ENCODE measurements at regions not wholly inside any gene's neighbourhood (a gene's known extent, or its start where the extent isn't known, plus 50 kb on each side); places are given as distances from the start of the nearest gene placed in this dataset.

GRCh38 chr18:6650127-6650507 lies 79.4 kb upstream of the ARHGAP28 start:
- DNase-seq (ENCODE audit: low read depth), result peak; percentile 27
- no peak overlapping the region for H3K4me3 ChIP-seq (ENCODE audit: low read depth, low read length)
- TF ChIP-seq CTCF (IDR thresholded peaks at IDR 0.05; ENCODE audit: control insufficient read depth, extremely low read depth, insufficient read depth), result no peak

- no peak for TF ChIP-seq CTCF (IDR thresholded peaks at IDR 0.05; ENCODE audit: control insufficient read depth, extremely low read depth, insufficient read depth)
- no peak for DNase-seq (ENCODE audit: low read depth)
- no peak overlapping the region for H3K4me3 ChIP-seq (ENCODE audit: low read depth, low read length)
Measured at GRCh38 chr18:6650747-6651146, 78.8 kb upstream of the ARHGAP28 start.

GRCh38 chr18:6652098-6652497 lies 77.4 kb upstream of the ARHGAP28 start:
- no peak overlapping the region for H3K4me3 ChIP-seq (ENCODE audit: low read depth, low read length)
- no peak for TF ChIP-seq CTCF (IDR thresholded peaks at IDR 0.05; ENCODE audit: control insufficient read depth, extremely low read depth, insufficient read depth)
- DNase-seq (ENCODE audit: low read depth), result peak; percentile 1

- H3K4me3 ChIP-seq (ENCODE audit: low read depth, low read length), result no peak overlapping the region
- DNase-seq (ENCODE audit: low read depth), result no peak
- no peak for TF ChIP-seq CTCF (IDR thresholded peaks at IDR 0.05; ENCODE audit: control insufficient read depth, extremely low read depth, insufficient read depth)
Measured at GRCh38 chr18:6653880-6654279, 75.6 kb upstream of the ARHGAP28 start.

- no peak for DNase-seq (ENCODE audit: low read depth)
- H3K4me3 ChIP-seq (ENCODE audit: low read depth, low read length), result no peak overlapping the region
- TF ChIP-seq CTCF (IDR thresholded peaks at IDR 0.05; ENCODE audit: control insufficient read depth, extremely low read depth, insufficient read depth), result no peak
Measured at GRCh38 chr18:6659963-6660725, 69.4 kb upstream of the ARHGAP28 start.

- no peak overlapping the region for H3K4me3 ChIP-seq (ENCODE audit: low read depth, low read length)
- TF ChIP-seq CTCF (IDR thresholded peaks at IDR 0.05; ENCODE audit: control insufficient read depth, extremely low read depth, insufficient read depth), result no peak
- DNase-seq (ENCODE audit: low read depth), result no peak
Measured at GRCh38 chr18:6661692-6662415, 67.7 kb upstream of the ARHGAP28 start.
